HEK293T (cell line): ENCODE measurements at regions not wholly inside any gene's neighbourhood (a gene's known extent, or its start where the extent isn't known, plus 50 kb on each side); places are given as distances from the start of the nearest gene placed in this dataset.
"Not testable (repeated sequence)": the region's sequence is repeated elsewhere in the genome, so short reads cannot be mapped to it uniquely, and the experiment has no call there.

Experiments used
- CTCF ChIA-PET: fragments of 350-600 bp; formaldehyde crosslinking; extraction: SDS; loops from one replicate; lab custom pipeline; 2021; ENCODE audit warnings: antibody characterized with exemption, inconsistent platforms; lab: Yijun Ruan, JAX
- POLR2A ChIA-PET: fragments of 350-600 bp; formaldehyde crosslinking; extraction: SDS; loops from one replicate; lab custom pipeline; 2020; ENCODE audit warnings: antibody characterized with exemption, inconsistent platforms; lab: Yijun Ruan, JAX
- DNase-seq: peaks from one replicate; pipeline ENCODE4 v3.0.0; 2012; ENCODE audit warnings: mixed read lengths; ENCODE audit errors: extremely low spot score
- ARNT ChIP-seq: fragments of 450-650 bp; IDR thresholded peaks from 2 replicates; pipeline ENCODE4 v1.6.1; 2017; ENCODE audit warnings: mild to moderate bottlenecking
- BHLHE40 ChIP-seq: fragments of 450-650 bp; IDR thresholded peaks from 2 replicates; pipeline ENCODE4 v1.6.1; 2016; ENCODE audit warnings: mild to moderate bottlenecking, moderate library complexity, borderline replicate concordance
- CTBP1 ChIP-seq: fragments of 450-650 bp; IDR thresholded peaks from 2 replicates; pipeline ENCODE4 v1.6.1; 2016; ENCODE audit warnings: borderline replicate concordance
- ELF4 ChIP-seq: fragments of 450-650 bp; IDR thresholded peaks from 2 replicates; pipeline ENCODE4 v1.6.1; 2017; ENCODE audit warnings: antibody characterized with exemption
- FOXA1 ChIP-seq: fragments of 450-650 bp; IDR thresholded peaks from 2 replicates; pipeline ENCODE4 v1.6.1; 2016; ENCODE audit warnings: mild to moderate bottlenecking
- FOXK2 ChIP-seq: fragments of 450-650 bp; IDR thresholded peaks from 2 replicates; pipeline ENCODE4 v1.6.1; 2016; ENCODE audit warnings: mild to moderate bottlenecking
- FOXM1 ChIP-seq: fragments of 450-650 bp; IDR thresholded peaks from 2 replicates; pipeline ENCODE4 v1.6.1; 2017; ENCODE audit warnings: mild to moderate bottlenecking, borderline replicate concordance
- HDGF ChIP-seq: fragments of 450-650 bp; IDR thresholded peaks from 2 replicates; pipeline ENCODE4 v1.6.1; 2017; ENCODE audit warnings: antibody characterized with exemption, borderline replicate concordance
- L3MBTL2 ChIP-seq: fragments of 450-650 bp; conservative IDR thresholded peaks from 2 replicates; pipeline ENCODE4 v1.6.1; 2016; ENCODE audit warnings: mild to moderate bottlenecking
- LEF1 ChIP-seq: fragments of 450-650 bp; IDR thresholded peaks from 2 replicates; pipeline ENCODE4 v1.6.1; 2017; ENCODE audit warnings: mild to moderate bottlenecking, borderline replicate concordance
- NFRKB ChIP-seq: fragments of 450-650 bp; IDR thresholded peaks from 2 replicates; pipeline ENCODE4 v1.6.1; 2016; ENCODE audit warnings: mild to moderate bottlenecking, moderate library complexity
- SP1 ChIP-seq: fragments of 450-650 bp; IDR thresholded peaks from 2 replicates; pipeline ENCODE4 v1.6.1; 2017
- SUZ12 ChIP-seq: fragments of 450-650 bp; IDR thresholded peaks from 2 replicates; pipeline ENCODE4 v1.6.1; 2016; ENCODE audit warnings: mild to moderate bottlenecking
- TARDBP ChIP-seq: fragments of 450-650 bp; IDR thresholded peaks from 2 replicates; pipeline ENCODE4 v1.6.1; 2016
- ZNF384 ChIP-seq: fragments of 450-650 bp; IDR thresholded peaks from 2 replicates; pipeline ENCODE4 v1.6.1; 2016
- TF ChIP-seq, protein P1 (sequence below): fragments of 450-650 bp; IDR thresholded peaks from 2 replicates; pipeline ENCODE4 v1.6.1; 2016

DNA sequence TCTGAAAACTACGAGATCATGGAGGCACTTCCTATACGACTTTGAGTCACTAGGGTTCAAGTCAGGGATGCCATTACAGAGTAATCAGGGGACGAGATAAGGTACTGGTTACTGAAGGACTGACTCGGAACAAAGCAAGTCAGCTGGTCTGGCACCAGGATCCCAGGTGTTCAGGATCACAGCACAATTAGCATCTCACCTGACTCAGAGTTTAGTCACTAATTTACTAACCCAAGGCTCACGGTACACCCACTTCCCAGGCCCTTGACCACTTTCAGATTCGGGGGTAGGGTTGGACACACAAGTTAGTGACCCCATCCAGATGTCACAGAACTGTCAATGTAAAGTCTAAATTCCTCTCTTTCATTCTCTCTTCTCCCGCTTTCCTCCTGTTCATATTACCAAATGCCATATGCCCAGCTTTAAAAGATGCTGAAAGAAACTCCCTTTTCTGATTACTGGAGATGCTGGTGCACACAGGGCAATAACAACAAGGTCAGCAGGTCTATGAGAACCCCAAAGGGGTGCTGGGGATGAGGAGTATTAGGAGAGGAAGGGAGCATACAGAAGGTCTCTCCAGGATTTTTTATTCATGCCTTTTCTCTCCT lies 657.8 kb downstream of the TLE1 start:
- no peak for DNase-seq
- TF ChIP-seq SP1 (no peak), L3MBTL2 (no peak), FOXM1 (no peak), LEF1 (no peak), FOXK2 (no peak), ZNF384 (no peak), SUZ12 (no peak), FOXA1 (no peak), ARNT (no peak), HDGF (no peak), BHLHE40 (no peak), NFRKB (no peak)
- TF ChIP-seq, protein P1, sequence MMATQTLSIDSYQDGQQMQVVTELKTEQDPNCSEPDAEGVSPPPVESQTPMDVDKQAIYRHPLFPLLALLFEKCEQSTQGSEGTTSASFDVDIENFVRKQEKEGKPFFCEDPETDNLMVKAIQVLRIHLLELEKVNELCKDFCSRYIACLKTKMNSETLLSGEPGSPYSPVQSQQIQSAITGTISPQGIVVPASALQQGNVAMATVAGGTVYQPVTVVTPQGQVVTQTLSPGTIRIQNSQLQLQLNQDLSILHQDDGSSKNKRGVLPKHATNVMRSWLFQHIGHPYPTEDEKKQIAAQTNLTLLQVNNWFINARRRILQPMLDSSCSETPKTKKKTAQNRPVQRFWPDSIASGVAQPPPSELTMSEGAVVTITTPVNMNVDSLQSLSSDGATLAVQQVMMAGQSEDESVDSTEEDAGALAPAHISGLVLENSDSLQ = no peak
- ChIA-PET CTCF (no interaction called here), POLR2A (no interaction called here)

DNA sequence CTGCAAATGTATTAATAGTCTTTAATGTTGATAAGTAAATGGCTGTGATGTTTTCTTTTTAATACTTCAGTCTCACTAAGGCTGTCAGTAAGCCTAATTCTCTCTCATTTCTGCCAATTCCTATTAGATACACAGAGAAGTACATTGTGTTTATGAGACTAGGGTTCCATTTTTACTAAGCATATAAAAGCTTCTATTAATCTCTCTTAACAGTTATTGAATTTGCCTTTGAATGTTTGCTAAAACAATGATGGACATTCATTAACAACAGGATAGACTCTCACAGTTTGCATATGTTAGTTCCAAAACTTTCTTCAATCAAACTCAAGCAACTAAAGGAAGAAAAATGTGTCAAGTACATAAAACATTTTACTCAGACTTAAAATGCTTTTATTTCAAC lies 659.3 kb downstream of the TLE1 start:
- no peak for DNase-seq
- TF ChIP-seq BHLHE40 = no peak
- TF ChIP-seq CTBP1 = no peak
- TF ChIP-seq ARNT = no peak
- TF ChIP-seq SP1 = no peak
- TF ChIP-seq, protein P1 = no peak
- no peak for TF ChIP-seq NFRKB
- no peak for TF ChIP-seq TARDBP
- no peak for TF ChIP-seq HDGF
- TF ChIP-seq FOXA1 = no peak
- no peak for TF ChIP-seq FOXM1
- TF ChIP-seq LEF1 = no peak
- TF ChIP-seq SUZ12 = no peak
- no peak for TF ChIP-seq FOXK2
- TF ChIP-seq ZNF384 = no peak
- no peak for TF ChIP-seq ELF4
- no peak for TF ChIP-seq L3MBTL2
- CTCF ChIA-PET = no interaction called here

DNA sequence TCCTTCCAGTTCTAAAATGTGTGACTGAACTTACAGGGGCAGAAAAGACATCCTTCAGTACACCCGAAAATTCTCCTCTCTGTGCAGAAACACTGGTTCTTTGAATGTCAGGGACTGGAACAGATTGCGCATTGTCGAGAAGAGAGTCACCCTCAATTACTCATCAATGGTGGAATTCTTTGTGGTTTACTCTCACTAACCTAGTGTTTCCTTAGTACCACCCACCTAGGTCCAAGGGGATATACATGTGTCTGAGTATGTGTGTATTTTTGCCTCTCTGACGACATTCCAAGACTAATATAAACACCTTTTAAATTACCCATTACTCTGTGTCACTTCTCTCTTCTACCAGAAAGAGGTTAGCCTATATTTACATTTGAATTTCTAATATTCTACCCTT lies 660.8 kb downstream of the TLE1 start:
- no peak for TF ChIP-seq L3MBTL2
- no peak for TF ChIP-seq BHLHE40
- no peak for TF ChIP-seq NFRKB
- no peak for TF ChIP-seq LEF1
- TF ChIP-seq ZNF384 = no peak
- TF ChIP-seq ELF4 = no peak
- TF ChIP-seq SP1 = no peak
- TF ChIP-seq FOXK2 = no peak
- TF ChIP-seq FOXA1 = no peak
- TF ChIP-seq FOXM1 = no peak
- no peak for TF ChIP-seq HDGF
- TF ChIP-seq, protein P1 = no peak
- no peak for TF ChIP-seq SUZ12
- TF ChIP-seq TARDBP = no peak
- no peak for TF ChIP-seq ARNT
- no peak for TF ChIP-seq CTBP1
- no peak for DNase-seq
- POLR2A ChIA-PET = no interaction called here
- CTCF ChIA-PET = no interaction called here

More for the DNA sequence above, 659.3 kb downstream of the TLE1 start:
- POLR2A ChIA-PET = no interaction called here

DNA sequence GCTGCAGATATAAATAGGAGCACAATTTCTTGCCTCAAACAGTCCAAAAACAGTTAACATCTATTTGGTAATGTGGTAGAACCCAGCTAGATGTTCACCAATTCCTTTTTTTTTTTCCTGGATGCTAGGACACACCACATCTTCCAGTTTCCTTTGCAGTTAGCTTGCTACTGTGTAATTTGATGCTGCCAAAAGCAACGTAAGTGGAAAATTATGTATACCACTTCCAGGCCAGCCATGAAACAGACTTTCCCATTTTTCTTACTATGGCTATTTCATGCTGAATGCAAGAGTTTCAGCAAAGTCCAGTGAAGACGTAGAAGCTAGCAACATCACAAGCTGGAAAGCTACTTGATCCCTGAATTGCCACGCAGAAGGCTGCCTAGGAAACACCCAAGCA lies 667.2 kb downstream of the TLE1 start:
- TF ChIP-seq NFRKB (no peak), CTBP1 (no peak), BHLHE40 (no peak), FOXM1 (no peak), HDGF (no peak)
- CTCF ChIA-PET = no interaction called here
- POLR2A ChIA-PET = no interaction called here
- no peak for DNase-seq

DNA sequence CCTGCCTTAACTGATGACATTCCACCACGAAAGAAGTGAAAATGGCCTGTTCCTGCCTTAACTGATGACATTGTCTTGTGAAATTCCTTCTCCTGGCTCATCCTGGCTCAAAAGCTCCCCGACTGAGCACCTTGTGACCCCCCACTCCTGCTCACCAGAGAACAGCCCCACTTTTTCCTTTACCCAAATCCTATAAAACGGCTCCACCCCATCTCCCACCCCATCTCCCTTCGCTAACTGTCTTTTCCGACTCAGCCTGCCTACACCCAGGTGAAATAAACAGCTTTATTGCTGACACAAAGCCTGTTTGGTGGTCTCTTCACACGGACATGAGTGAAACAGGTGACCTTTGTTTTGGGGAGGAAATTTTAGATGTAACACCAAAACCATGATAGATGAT lies 674.4 kb downstream of the TLE1 start:
- POLR2A ChIA-PET, CTCF ChIA-PET, DNase-seq: not testable (repeated sequence)

DNA sequence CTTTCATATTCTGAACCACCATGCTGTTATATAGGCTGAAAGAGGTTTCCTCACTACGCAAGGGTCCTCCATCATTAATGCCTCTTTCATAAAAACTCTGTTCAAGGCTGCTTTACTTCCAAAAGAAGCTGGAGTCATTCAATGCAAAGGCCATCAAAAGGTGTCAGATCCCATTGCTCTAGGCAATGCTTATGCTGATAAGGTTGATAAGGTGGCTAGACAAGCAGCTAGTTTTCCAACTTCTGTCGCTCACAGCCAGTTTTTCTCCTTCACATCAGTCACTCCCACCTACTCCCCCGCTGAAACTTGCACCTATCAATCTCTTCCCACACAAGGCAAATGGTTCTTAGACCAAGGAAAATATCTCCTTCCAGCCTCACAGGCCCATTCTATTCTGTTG lies 676.2 kb downstream of the TLE1 start:
- DNase-seq, CTCF ChIA-PET, POLR2A ChIA-PET: not testable (repeated sequence)

DNA sequence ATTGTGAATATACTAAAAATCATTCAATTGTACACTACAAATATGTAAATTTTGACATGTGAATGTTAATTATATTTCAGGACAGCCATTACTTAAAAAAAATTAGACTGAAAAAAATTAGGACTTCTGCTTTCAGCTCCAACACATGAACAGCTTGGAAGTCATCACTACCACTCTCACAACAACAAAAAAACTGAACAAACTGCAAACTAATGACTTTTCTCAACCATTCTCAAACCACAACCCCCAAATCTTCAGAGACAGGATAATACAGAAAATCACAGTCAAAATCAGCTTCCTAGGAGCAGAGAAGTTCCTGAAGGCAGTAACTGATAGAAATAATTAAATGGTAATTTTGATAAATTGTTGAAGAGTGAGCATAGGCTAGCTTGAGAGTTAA lies 686.4 kb downstream of the TLE1 start:
- ChIA-PET POLR2A (no interaction called here), CTCF (no interaction called here)
- DNase-seq = no peak
- TF ChIP-seq FOXK2 (no peak), ELF4 (no peak), FOXA1 (no peak), FOXM1 (no peak), L3MBTL2 (no peak), TARDBP (no peak), LEF1 (no peak), CTBP1 (no peak), BHLHE40 (no peak), HDGF (no peak), ARNT (no peak), SP1 (no peak), NFRKB (no peak), ZNF384 (no peak), SUZ12 (no peak)
- TF ChIP-seq, protein P1 = no peak
